T-helper 1 cell treated with Interleukin-12 subunit alpha and Interleukin-12 subunit beta and Interleukin-4 antibody, amounts not matched to agents 30 ng/mL and 1 ng/mL, for 36 hours (primary cell): ENCODE measurements at regions not wholly inside any gene's neighbourhood (a gene's known extent, or its start where the extent isn't known, plus 50 kb on each side); places are given as distances from the start of the nearest gene placed in this dataset.

Experiments
- intact Hi-C: fragments of 100-400 bp; cut with micrococcal nuclease; formaldehyde crosslinking; loops from one replicate; pipeline ENCODE4 v1.15.1; 2024

- intact Hi-C loops: loop anchor here (5.0 to 10.0 kb wide), 3 partner anchors 118 to 1485 kb away; partner anchors contain the start of genes DDX3X and MED14
These were observed 247.5 kb downstream of the BCOR start for GRCh38 chrX:39850209-39850608.

GRCh38 chrX:39850630-39851152 lies 247.1 kb downstream of the BCOR start:
- intact Hi-C loops: loop anchor here (5.0 to 10.0 kb wide), 3 partner anchors 118 to 1484 kb away; partner anchors contain the start of genes DDX3X and MED14

- intact Hi-C loops: loop anchor here (5.0 to 10.0 kb wide), 3 partner anchors 120 to 1483 kb away; partner anchors contain the start of genes DDX3X and MED14
These were observed 245.9 kb downstream of the BCOR start for GRCh38 chrX:39851745-39852455.

- intact Hi-C loops: loop anchor here (5.0 to 10.0 kb wide), 3 partner anchors 120 to 1482 kb away; partner anchors contain the start of genes DDX3X and MED14
These were observed 245.3 kb downstream of the BCOR start for GRCh38 chrX:39852491-39852890.

GRCh38 chrX:39853417-39854030 lies 244.2 kb downstream of the BCOR start:
- intact Hi-C loops: loop anchor here (2.0 to 10.0 kb wide), 5 partner anchors 83 to 1481 kb away; partner anchors contain the start of genes DDX3X and MED14

- intact Hi-C loops: loop anchor here (1.0 to 10.0 kb wide), 16 partner anchors 15 to 1480 kb away; partner anchors contain the start of genes DDX3X and MED14
These were observed 242.7 kb downstream of the BCOR start for GRCh38 chrX:39854772-39855747.

GRCh38 chrX:39855748-39856129 lies 242.0 kb downstream of the BCOR start:
- intact Hi-C loops: loop anchor here (1.0 to 10.0 kb wide), 15 partner anchors 15 to 1479 kb away; partner anchors contain the start of genes DDX3X and MED14

GRCh38 chrX:39856472-39857121 lies 241.2 kb downstream of the BCOR start:
- intact Hi-C loops: loop anchor here (10.0 kb wide), 2 partner anchors 878 to 1478 kb away; partner anchors contain the start of genes DDX3X and MED14

GRCh38 chrX:39857780-39858179 lies 240.0 kb downstream of the BCOR start:
- intact Hi-C loops: loop anchor here (10.0 kb wide), 2 partner anchors 877 to 1477 kb away; partner anchors contain the start of genes DDX3X and MED14

GRCh38 chrX:39859991-39860861 lies 237.5 kb downstream of the BCOR start:
- intact Hi-C loops: loop anchor here (1.0 to 10.0 kb wide), 5 partner anchors 10 to 1475 kb away; partner anchors contain the start of genes DDX3X and MED14

- intact Hi-C loops: no loop called here
These were observed 234.8 kb downstream of the BCOR start for GRCh38 chrX:39862963-39863362.

- intact Hi-C loops: no loop called here
These were observed 231.5 kb downstream of the BCOR start for GRCh38 chrX:39866229-39866628.

- intact Hi-C loops: loop anchor here (1.0 to 5.0 kb wide), 9 partner anchors 10 to 227 kb away; partner anchors contain the start of gene BCOR
These were observed 227.7 kb downstream of the BCOR start for GRCh38 chrX:39869846-39870601.

GRCh38 chrX:39871648-39872047 lies 226.1 kb downstream of the BCOR start:
- intact Hi-C loops: loop anchor here (5.0 kb wide), 6 partner anchors 54 to 226 kb away; partner anchors contain the start of gene BCOR

- intact Hi-C loops: loop anchor here (5.0 kb wide), 6 partner anchors 56 to 224 kb away; partner anchors contain the start of gene BCOR
These were observed 224.6 kb downstream of the BCOR start for GRCh38 chrX:39873117-39873516.

- intact Hi-C loops: loop anchor here (1.0 to 5.0 kb wide), 10 partner anchors 9 to 295 kb away; partner anchors contain the start of gene BCOR
These were observed 223.4 kb downstream of the BCOR start for GRCh38 chrX:39874202-39874816.

GRCh38 chrX:39875834-39876628 lies 221.7 kb downstream of the BCOR start:
- intact Hi-C loops: no loop called here
